Kidney epithelial cell (primary cell): ENCODE measurements at regions not wholly inside any gene's neighbourhood (a gene's known extent, or its start where the extent isn't known, plus 50 kb on each side); places are given as distances from the start of the nearest gene placed in this dataset.
A peak's percentile ranks its signal among the peaks of the same experiment; 100 is the strongest.
"Not testable (repeated sequence)": the region's sequence is repeated elsewhere in the genome, so short reads cannot be mapped to it uniquely, and the experiment has no call there.

ENCODE experiments used
- DNase-seq: peaks from one replicate; pipeline ENCODE4 v3.0.0-alpha.2; 2010; ENCODE audit warnings: low read depth
- H3K27me3 ChIP-seq: 2 replicates; pipeline ENCODE4 v1.6.0; 2011; ENCODE audit warnings: low read length; ENCODE audit not compliant: control insufficient read depth, insufficient read depth
- H3K36me3 ChIP-seq: 2 replicates; pipeline ENCODE4 v1.5.1; 2011; ENCODE audit warnings: low read length; ENCODE audit not compliant: control insufficient read depth, insufficient read depth
- H3K4me3 ChIP-seq: 2 replicates; pipeline ENCODE4 v1.5.1; 2011; ENCODE audit warnings: low read depth, mild to moderate bottlenecking, control low read depth, low read length
- TF ChIP-seq, protein P1 (sequence below): IDR thresholded peaks from 2 replicates; pipeline ENCODE4 v1.5.1; 2011; ENCODE audit warnings: mild to moderate bottlenecking, moderate library complexity, low read length, control low read depth, inconsistent platforms; ENCODE audit not compliant: insufficient read depth, poor library complexity, severe bottlenecking

DNA sequence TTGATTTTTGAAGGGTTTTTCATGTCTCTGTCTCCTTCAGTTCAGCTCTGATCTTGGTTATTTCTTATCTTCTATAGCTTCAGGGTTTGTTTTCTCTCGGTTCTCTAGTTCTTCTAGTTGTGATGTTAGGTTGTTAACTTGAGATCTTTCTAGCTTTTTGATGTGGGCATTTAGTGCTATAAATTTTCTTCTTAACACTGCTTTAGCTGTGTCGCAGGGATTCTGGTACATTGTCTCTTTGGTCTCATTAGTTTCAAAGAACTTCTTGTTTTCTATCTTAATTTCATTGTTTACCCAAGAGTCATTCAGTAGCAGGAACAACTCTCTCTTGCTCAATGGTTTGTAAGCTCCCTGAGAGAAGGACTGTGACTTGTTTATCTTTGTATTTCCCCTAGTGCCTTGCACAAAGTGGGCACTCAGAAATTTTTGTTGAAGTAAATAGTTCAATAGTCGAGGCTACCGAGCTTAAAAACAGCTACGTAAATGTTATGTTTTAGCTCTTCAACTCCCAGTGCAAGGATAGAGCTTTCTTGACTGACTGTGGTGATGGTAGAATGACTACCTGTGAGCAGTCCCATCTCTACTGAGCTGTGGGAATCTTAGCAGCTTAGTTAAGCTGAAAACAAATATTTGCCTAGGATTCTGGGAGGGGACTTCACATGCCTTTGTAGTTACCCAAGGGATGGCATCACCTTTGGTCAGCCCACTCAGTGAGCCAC lies 225.8 kb upstream of the ELL2 start:
- H3K36me3 ChIP-seq: no peaks in the 10 kb centered on the region
- TF ChIP-seq, protein P1, sequence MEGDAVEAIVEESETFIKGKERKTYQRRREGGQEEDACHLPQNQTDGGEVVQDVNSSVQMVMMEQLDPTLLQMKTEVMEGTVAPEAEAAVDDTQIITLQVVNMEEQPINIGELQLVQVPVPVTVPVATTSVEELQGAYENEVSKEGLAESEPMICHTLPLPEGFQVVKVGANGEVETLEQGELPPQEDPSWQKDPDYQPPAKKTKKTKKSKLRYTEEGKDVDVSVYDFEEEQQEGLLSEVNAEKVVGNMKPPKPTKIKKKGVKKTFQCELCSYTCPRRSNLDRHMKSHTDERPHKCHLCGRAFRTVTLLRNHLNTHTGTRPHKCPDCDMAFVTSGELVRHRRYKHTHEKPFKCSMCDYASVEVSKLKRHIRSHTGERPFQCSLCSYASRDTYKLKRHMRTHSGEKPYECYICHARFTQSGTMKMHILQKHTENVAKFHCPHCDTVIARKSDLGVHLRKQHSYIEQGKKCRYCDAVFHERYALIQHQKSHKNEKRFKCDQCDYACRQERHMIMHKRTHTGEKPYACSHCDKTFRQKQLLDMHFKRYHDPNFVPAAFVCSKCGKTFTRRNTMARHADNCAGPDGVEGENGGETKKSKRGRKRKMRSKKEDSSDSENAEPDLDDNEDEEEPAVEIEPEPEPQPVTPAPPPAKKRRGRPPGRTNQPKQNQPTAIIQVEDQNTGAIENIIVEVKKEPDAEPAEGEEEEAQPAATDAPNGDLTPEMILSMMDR: no peak
- DNase-seq: no peak
- no peaks in the 10 kb centered on the region for H3K27me3 ChIP-seq
- no peak overlapping the region for H3K4me3 ChIP-seq

DNA sequence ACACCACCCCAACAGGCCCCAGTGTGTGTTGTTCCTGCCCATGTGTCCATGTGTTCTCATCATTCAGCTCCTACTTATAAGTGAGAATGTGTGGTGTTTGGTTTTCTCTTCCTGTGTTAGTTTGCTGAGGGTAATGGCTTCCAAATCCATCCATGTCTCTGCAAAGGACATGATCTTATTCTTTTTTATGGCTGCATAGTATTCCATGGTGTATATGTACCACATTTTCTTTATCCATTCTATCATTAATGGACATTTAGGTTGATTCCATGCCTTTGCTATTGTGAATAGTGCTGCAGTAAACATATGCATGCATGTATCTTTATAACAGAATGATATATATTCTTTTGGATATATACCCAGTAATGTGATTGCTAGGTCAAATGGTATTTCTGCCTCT lies 222.9 kb upstream of the ELL2 start:
- not testable (repeated sequence) for H3K36me3 ChIP-seq, DNase-seq, H3K4me3 ChIP-seq, H3K27me3 ChIP-seq

DNA sequence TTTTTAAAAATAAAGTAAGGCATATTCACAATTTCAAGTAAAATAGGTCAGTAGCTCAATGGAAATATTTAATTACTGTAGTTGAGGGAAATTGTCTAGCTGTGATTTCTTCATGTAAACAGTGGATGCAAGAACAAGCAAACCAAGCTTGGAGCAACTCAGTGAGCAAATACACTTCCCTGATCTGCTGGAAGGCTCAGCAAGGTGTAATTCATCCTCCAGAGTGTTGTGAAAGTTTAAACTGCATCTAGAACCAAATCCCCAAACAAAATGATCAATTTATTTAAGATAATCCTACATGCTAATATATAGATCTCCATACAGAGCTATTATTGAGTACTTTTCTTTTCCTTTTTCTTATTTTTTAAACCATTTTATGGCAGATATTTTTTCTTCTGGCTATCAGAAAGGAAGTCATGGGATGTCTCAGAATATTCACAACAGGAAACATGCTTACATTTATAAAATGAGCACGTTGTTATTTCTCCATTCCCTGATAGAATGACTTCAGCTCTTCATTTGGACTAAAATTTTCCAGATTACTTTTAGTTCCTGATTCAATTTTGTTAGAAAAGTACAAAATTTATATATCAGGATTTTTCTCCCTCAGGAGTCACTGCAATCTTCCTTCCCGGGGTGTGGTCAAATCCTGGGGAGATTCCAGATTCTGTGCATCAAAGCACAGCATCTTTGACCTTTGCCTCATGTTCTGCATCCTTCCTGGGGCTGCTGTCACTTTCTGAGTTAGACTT lies 219.2 kb upstream of the ELL2 start:
- TF ChIP-seq, protein P1: no peak
- Histone ChIP-seq H3K36me3 (no peaks in the 10 kb centered on the region), H3K27me3 (no peaks in the 10 kb centered on the region), H3K4me3 (no peak overlapping the region)
- no peak for DNase-seq

GRCh38 chr5:96177303-96177869 lies 215.7 kb upstream of the ELL2 start:
- TF ChIP-seq, protein P1: no peak
- Histone ChIP-seq H3K27me3 (no peaks in the 10 kb centered on the region), H3K36me3 (no peaks in the 10 kb centered on the region), H3K4me3 (no peak overlapping the region)
- peak; percentile 53 for DNase-seq

GRCh38 chr5:96176022-96176421 lies 214.4 kb upstream of the ELL2 start:
- DNase-seq: no peak
- Histone ChIP-seq H3K4me3 (no peak overlapping the region), H3K36me3 (no peaks in the 10 kb centered on the region), H3K27me3 (no peaks in the 10 kb centered on the region)
- TF ChIP-seq, protein P1: no peak

DNA sequence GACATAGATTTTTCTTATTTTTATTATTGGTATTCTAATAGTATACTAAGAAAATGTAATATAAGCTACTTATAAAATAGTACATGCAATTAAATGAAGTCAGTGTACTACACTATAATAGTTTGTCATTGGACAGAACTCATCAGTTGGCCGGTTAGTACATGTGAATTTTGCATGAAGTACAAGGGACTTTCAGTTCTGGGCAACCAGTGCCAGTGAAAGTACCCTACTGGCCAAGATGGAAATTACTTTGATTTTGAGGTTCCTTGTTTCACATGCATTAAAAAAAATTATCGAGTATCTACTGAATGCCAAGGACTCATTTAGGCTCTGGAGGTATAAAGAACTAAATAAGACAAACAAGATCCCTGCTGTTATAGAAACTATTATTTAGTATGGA lies 213.4 kb upstream of the ELL2 start:
- no peak for DNase-seq

More for the DNA sequence above, 213.4 kb upstream of the ELL2 start:
- H3K27me3 ChIP-seq: no peaks in the 10 kb centered on the region
- no peak overlapping the region for H3K4me3 ChIP-seq
- H3K36me3 ChIP-seq: no peaks in the 10 kb centered on the region
- TF ChIP-seq, protein P1: peak; percentile 19
